GM23338 (cell line): ENCODE measurements at regions not wholly inside any gene's neighbourhood (a gene's known extent, or its start where the extent isn't known, plus 50 kb on each side); places are given as distances from the start of the nearest gene placed in this dataset.

Experiments
- ATAC-seq: fragments of 200-7000 bp; cut with Tn5 transposase; 3 replicates; pipeline ENCODE4 v1.9.1; 2020
- DNase-seq: peaks from one replicate; pipeline ENCODE4 v3.0.0-alpha.2; 2015; ENCODE audit warnings: low spot score
- H2AFZ ChIP-seq: fragments of 200-600 bp; sonication (generic); 2 replicates; pipeline ENCODE4 v1.8.0; 2016; ENCODE audit warnings: antibody characterized with exemption, mild to moderate bottlenecking, moderate library complexity
- H3F3A ChIP-seq: fragments of 200-600 bp; sonication (generic); replicated peaks from 2 replicates; pipeline ENCODE4 v1.8.0; 2017; ENCODE audit warnings: antibody characterized with exemption, mixed run types, low read depth
- H3K27ac ChIP-seq: fragments of 200-600 bp; sonication (generic); 2 replicates; pipeline ENCODE4 v1.6.1; 2016; ENCODE audit warnings: low read depth
- H3K27me3 ChIP-seq: fragments of 200-600 bp; sonication (generic); 2 replicates; pipeline ENCODE4 v1.8.0; 2016; ENCODE audit warnings: mild to moderate bottlenecking, mixed run types, moderate library complexity; ENCODE audit not compliant: insufficient read depth
- H3K36me3 ChIP-seq: fragments of 200-600 bp; sonication (generic); 2 replicates; pipeline ENCODE4 v1.8.0; 2016; ENCODE audit warnings: mild to moderate bottlenecking; ENCODE audit not compliant: insufficient read depth
- H3K4me1 ChIP-seq: fragments of 200-600 bp; sonication (generic); 2 replicates; pipeline ENCODE4 v1.8.0; 2016; ENCODE audit warnings: mild to moderate bottlenecking, moderate library complexity; ENCODE audit not compliant: insufficient read depth
- H3K4me2 ChIP-seq: fragments of 200-600 bp; sonication (generic); 2 replicates; pipeline ENCODE4 v1.7.1; 2017; ENCODE audit warnings: mixed run types
- H3K4me3 ChIP-seq: fragments of 200-600 bp; sonication (generic); 2 replicates; pipeline ENCODE4 v1.6.1; 2016; ENCODE audit warnings: mixed run types
- H3K79me2 ChIP-seq: fragments of 200-600 bp; sonication (generic); replicated peaks from 2 replicates; pipeline ENCODE4 v1.8.0; 2017; ENCODE audit warnings: mild to moderate bottlenecking; ENCODE audit not compliant: insufficient read depth
- H3K9me2 ChIP-seq: fragments of 200-600 bp; sonication (generic); 2 replicates; pipeline ENCODE4 v1.8.0; 2017; ENCODE audit not compliant: insufficient read depth
- H4K20me1 ChIP-seq: fragments of 200-600 bp; sonication (generic); replicated peaks from 2 replicates; pipeline ENCODE4 v1.8.0; 2017; ENCODE audit warnings: mild to moderate bottlenecking; ENCODE audit not compliant: insufficient read depth
- H3K27ac Mint-ChIP-seq: 2 replicates; pipeline ENCODE4 v1.8.0; 2020; ENCODE audit warnings: inconsistent platforms, mild to moderate bottlenecking, moderate library complexity, mixed read lengths
- H3K27me3 Mint-ChIP-seq: 3 replicates; pipeline ENCODE4 v1.8.0; 2022; ENCODE audit warnings: low read depth, mild to moderate bottlenecking, moderate library complexity, mixed read lengths, inconsistent platforms; ENCODE audit not compliant: insufficient read depth, poor library complexity
- H3K36me3 Mint-ChIP-seq: 3 replicates; pipeline ENCODE4 v1.8.0; 2021; ENCODE audit warnings: low read depth, mild to moderate bottlenecking, inconsistent platforms, moderate library complexity, mixed read lengths
- H3K4me1 Mint-ChIP-seq: 3 replicates; pipeline ENCODE4 v1.8.0; 2020; ENCODE audit warnings: mild to moderate bottlenecking, inconsistent platforms, mixed read lengths
- H3K4me3 Mint-ChIP-seq: 3 replicates; pipeline ENCODE4 v1.8.0; 2021; ENCODE audit warnings: moderate library complexity, mild to moderate bottlenecking, inconsistent platforms, mixed read lengths
- H3K9me3 Mint-ChIP-seq: 3 replicates; pipeline ENCODE4 v1.8.0; 2020; ENCODE audit warnings: moderate library complexity, mild to moderate bottlenecking, inconsistent platforms, mixed read lengths
- CREB1 ChIP-seq: fragments of 250-450 bp; sonication (Bioruptor Pico); IDR thresholded peaks from 2 replicates; pipeline ENCODE4 v1.5.0; 2020; ENCODE audit warnings: low read depth, mild to moderate bottlenecking, moderate library complexity
- EZH2phosphoT487 ChIP-seq: fragments of 200-600 bp; sonication (generic); IDR thresholded peaks from one replicate; pipeline ENCODE4 v1.8.1; 2018; ENCODE audit warnings: antibody characterized with exemption; ENCODE audit not compliant: unreplicated experiment
- JUNB ChIP-seq: IDR thresholded peaks from one replicate; pipeline ENCODE4 v1.6.1; 2016; ENCODE audit warnings: antibody characterized with exemption; ENCODE audit not compliant: unreplicated experiment
- NANOG ChIP-seq: IDR thresholded peaks from 2 replicates; pipeline ENCODE4 v1.6.1; 2016; ENCODE audit warnings: antibody characterized with exemption, borderline replicate concordance
- POLR2AphosphoS5 ChIP-seq: IDR thresholded peaks from 2 replicates; pipeline ENCODE4 v1.6.1; 2016; ENCODE audit warnings: antibody characterized with exemption, low read depth
- STAT1 ChIP-seq: IDR thresholded peaks from one replicate; pipeline ENCODE4 v1.6.1; 2016; ENCODE audit warnings: antibody characterized with exemption; ENCODE audit not compliant: unreplicated experiment
- ZNF331 ChIP-seq: fragments of 250-450 bp; sonication (Bioruptor Pico); IDR thresholded peaks from 2 replicates; pipeline ENCODE4 v1.5.0; 2020; ENCODE audit warnings: low read depth, mild to moderate bottlenecking, moderate library complexity
- TF ChIP-seq, protein P1 (sequence below): fragments of 250-450 bp; sonication (Bioruptor Pico); IDR thresholded peaks from 2 replicates; pipeline ENCODE4 v1.5.0; 2020; ENCODE audit warnings: mild to moderate bottlenecking, moderate library complexity

DNA sequence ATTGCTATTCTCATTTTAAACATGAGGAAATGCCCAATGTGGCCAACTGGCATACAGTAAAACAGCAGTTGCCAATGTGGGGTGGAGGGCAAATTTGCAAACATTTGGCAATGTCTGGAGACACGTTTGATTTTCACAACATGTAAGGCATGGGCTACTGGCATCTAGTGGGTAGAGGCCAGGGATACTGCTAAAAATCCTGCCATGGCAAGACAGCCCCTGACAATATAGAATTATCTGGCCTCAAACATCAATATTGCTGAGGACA is 168.6 kb downstream of the KCNE4 start:
- Mint-ChIP-seq H3K27me3 (no peaks in the 10 kb centered on the region), H3K9me3 (no peaks in the 10 kb centered on the region), H3K27ac (no peak overlapping the region), H3K36me3 (no peaks in the 10 kb centered on the region), H3K4me3 (no peak overlapping the region), H3K4me1 (peaks cover 11% of the 10 kb centered on the region)
- no peaks in the 10 kb centered on the region for H3F3A ChIP-seq
- no peak for DNase-seq
- no peak for ATAC-seq
- H3K36me3 ChIP-seq, result no peaks in the 10 kb centered on the region
- H2AFZ ChIP-seq, result 0 out of 2 replicates have a peak overlapping the region, but pooled peaks have one; percentile 15
- H3K4me2 ChIP-seq, result no peak overlapping the region
- no peaks in the 10 kb centered on the region; the same call in 1 of the 2 replicates for H3K4me1 ChIP-seq
- no peak overlapping the region for H3K27ac ChIP-seq
- TF ChIP-seq NANOG, result no peak
- TF ChIP-seq ZNF331 (CRISPR knock-in tag), result no peak
- TF ChIP-seq EZH2phosphoT487, result no peak
- no peak for TF ChIP-seq STAT1
- TF ChIP-seq, protein P1, sequence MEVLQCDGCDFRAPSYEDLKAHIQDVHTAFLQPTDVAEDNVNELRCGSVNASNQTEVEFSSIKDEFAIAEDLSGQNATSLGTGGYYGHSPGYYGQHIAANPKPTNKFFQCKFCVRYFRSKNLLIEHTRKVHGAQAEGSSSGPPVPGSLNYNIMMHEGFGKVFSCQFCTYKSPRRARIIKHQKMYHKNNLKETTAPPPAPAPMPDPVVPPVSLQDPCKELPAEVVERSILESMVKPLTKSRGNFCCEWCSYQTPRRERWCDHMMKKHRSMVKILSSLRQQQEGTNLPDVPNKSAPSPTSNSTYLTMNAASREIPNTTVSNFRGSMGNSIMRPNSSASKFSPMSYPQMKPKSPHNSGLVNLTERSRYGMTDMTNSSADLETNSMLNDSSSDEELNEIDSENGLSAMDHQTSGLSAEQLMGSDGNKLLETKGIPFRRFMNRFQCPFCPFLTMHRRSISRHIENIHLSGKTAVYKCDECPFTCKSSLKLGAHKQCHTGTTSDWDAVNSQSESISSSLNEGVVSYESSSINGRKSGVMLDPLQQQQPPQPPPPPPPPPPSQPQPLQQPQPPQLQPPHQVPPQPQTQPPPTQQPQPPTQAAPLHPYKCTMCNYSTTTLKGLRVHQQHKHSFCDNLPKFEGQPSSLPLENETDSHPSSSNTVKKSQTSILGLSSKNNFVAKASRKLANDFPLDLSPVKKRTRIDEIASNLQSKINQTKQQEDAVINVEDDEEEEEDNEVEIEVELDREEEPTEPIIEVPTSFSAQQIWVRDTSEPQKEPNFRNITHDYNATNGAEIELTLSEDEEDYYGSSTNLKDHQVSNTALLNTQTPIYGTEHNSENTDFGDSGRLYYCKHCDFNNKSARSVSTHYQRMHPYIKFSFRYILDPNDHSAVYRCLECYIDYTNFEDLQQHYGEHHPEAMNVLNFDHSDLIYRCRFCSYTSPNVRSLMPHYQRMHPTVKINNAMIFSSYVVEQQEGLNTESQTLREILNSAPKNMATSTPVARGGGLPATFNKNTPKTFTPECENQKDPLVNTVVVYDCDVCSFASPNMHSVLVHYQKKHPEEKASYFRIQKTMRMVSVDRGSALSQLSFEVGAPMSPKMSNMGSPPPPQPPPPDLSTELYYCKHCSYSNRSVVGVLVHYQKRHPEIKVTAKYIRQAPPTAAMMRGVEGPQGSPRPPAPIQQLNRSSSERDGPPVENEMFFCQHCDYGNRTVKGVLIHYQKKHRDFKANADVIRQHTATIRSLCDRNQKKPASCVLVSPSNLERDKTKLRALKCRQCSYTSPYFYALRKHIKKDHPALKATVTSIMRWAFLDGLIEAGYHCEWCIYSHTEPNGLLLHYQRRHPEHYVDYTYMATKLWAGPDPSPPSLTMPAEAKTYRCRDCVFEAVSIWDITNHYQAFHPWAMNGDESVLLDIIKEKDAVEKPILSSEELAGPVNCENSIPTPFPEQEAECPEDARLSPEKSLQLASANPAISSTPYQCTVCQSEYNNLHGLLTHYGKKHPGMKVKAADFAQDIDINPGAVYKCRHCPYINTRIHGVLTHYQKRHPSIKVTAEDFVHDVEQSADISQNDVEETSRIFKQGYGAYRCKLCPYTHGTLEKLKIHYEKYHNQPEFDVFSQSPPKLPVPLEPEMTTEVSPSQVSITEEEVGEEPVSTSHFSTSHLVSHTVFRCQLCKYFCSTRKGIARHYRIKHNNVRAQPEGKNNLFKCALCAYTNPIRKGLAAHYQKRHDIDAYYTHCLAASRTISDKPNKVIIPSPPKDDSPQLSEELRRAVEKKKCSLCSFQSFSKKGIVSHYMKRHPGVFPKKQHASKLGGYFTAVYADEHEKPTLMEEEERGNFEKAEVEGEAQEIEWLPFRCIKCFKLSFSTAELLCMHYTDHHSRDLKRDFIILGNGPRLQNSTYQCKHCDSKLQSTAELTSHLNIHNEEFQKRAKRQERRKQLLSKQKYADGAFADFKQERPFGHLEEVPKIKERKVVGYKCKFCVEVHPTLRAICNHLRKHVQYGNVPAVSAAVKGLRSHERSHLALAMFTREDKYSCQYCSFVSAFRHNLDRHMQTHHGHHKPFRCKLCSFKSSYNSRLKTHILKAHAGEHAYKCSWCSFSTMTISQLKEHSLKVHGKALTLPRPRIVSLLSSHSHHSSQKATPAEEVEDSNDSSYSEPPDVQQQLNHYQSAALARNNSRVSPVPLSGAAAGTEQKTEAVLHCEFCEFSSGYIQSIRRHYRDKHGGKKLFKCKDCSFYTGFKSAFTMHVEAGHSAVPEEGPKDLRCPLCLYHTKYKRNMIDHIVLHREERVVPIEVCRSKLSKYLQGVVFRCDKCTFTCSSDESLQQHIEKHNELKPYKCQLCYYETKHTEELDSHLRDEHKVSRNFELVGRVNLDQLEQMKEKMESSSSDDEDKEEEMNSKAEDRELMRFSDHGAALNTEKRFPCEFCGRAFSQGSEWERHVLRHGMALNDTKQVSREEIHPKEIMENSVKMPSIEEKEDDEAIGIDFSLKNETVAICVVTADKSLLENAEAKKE (CRISPR knock-in tag), result no peak
- H3K4me3 ChIP-seq, result no peak overlapping the region
- H3K27me3 ChIP-seq, result no peaks in the 10 kb centered on the region
- no peaks in the 10 kb centered on the region for H4K20me1 ChIP-seq
- no peaks in the 10 kb centered on the region for H3K9me2 ChIP-seq
- H3K79me2 ChIP-seq, result no peaks in the 10 kb centered on the region

DNA sequence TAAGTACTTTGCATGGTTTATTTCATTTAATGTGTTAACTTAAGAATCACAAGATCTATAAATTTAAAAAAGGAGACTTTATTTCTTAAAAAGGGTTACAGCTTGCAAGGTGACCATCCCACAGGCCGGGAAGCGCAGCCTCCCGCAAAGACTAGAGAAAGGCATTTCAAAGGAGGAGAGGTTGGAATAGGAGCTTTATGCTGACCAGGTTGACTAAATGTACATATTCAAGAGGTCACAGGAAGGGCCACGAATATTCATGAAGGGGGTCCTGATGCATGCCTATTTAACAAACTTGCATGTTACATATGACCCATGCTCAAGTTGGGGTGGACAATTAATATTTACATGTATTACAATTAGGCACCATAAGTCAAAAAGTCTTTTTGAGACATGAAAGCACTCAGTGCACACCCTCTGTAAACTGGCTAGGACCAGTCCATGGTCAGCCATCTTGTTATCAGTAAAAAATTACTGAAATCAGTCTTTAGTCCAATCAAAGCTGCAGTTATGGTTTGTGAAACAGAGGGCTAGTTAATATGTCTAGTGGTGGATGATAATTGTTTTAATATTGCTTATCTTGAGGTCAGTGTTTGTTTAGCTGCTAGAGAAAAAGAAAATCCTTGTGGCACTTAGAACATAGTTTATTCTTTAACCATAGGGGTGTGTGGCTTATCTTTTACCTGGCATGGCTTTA is 169.3 kb downstream of the KCNE4 start:
- peak; percentile 26 for DNase-seq
- Histone ChIP-seq H4K20me1 (no peaks in the 10 kb centered on the region), H3K9me2 (0 out of 2 replicates have a peak, but pooled peaks cover 6% of the 10 kb centered on the region), H3K79me2 (no peaks in the 10 kb centered on the region), H3K4me2 (no peak overlapping the region), H2AFZ (0 out of 2 replicates have a peak overlapping the region, but pooled peaks have one; percentile 15), H3K36me3 (no peaks in the 10 kb centered on the region), H3F3A (no peaks in the 10 kb centered on the region), H3K4me3 (no peak overlapping the region), H3K4me1 (no peaks in the 10 kb centered on the region), H3K27ac (no peak overlapping the region), H3K27me3 (no peaks in the 10 kb centered on the region)
- Mint-ChIP-seq H3K36me3 (no peaks in the 10 kb centered on the region), H3K27me3 (no peaks in the 10 kb centered on the region), H3K9me3 (no peaks in the 10 kb centered on the region), H3K27ac (peak overlapping the region; percentile 95), H3K4me1 (peaks cover 11% of the 10 kb centered on the region), H3K4me3 (no peak overlapping the region)
- ATAC-seq, result peak; percentile 81
- TF ChIP-seq CREB1 (CRISPR knock-in tag) (no peak), JUNB (no peak), POLR2AphosphoS5 (peak; percentile 56)
